ENCODE measurements at regions not wholly inside any gene's neighbourhood (a gene's known extent, or its start where the extent isn't known, plus 50 kb on each side); places are given as distances from the start of the nearest gene placed in this dataset.
A peak's percentile ranks its signal among the peaks of the same experiment; 100 is the strongest.

GRCh38 chr2:240323601-240324291, 111.7 kb upstream of the GPC1 start:
- 76% methylated on average over 12 of the region's 28 CpGs for WGBS (ENCODE audit: insufficient coverage, low coverage, low lambda C conversion rate, missing lambda C conversion rate)

DNA sequence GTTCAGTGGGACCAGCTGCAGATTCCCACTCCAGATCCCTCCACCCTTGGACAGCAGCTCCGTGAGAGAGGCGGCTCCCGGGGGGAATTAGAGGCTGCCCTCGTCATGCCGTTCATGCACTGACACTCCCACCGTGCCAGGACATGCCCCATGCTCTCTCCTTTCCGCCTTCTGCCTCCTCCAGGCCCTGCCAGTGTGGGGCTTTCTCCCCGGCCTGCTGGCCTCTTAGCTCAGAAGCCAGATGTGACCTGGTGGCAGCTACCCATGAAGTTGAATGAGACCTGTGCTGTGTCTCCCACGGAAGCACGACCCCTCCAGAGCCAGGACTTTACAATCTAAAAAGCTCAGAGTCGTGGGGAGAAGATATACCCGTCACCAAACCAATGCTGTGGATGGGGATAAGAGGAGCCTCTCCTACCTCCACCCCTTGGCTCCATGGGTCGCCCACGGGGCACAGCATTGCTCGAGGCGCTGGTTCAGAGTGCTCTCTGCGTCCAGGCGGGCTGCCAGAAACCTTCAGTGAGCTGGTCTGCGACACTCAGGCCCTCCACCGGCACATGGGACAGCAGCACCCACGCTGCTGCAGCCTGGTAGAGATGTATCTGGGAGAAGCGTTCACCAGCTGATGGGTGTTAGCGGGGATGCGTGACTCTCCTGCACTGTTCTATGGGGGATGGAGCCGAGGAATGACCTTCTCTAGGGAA, 111.0 kb upstream of the GPC1 start:
- WGBS (ENCODE audit: insufficient coverage, low coverage, low lambda C conversion rate, missing lambda C conversion rate): 39% methylated on average over 3 of the region's 25 CpGs
- DNase-seq: peak in 1 of 3 donors; percentile 36

More at GRCh38 chr2:240323601-240324291, 111.7 kb upstream of the GPC1 start:
- TF ChIP-seq POLR2A (IDR thresholded peaks at IDR 0.05): no peak
- TF ChIP-seq, protein P1, sequence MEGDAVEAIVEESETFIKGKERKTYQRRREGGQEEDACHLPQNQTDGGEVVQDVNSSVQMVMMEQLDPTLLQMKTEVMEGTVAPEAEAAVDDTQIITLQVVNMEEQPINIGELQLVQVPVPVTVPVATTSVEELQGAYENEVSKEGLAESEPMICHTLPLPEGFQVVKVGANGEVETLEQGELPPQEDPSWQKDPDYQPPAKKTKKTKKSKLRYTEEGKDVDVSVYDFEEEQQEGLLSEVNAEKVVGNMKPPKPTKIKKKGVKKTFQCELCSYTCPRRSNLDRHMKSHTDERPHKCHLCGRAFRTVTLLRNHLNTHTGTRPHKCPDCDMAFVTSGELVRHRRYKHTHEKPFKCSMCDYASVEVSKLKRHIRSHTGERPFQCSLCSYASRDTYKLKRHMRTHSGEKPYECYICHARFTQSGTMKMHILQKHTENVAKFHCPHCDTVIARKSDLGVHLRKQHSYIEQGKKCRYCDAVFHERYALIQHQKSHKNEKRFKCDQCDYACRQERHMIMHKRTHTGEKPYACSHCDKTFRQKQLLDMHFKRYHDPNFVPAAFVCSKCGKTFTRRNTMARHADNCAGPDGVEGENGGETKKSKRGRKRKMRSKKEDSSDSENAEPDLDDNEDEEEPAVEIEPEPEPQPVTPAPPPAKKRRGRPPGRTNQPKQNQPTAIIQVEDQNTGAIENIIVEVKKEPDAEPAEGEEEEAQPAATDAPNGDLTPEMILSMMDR (IDR thresholded peaks at IDR 0.05): no peak
- no peaks in the 10 kb centered on the region for H3K4me1 ChIP-seq
- ATAC-seq: no peak
- H3K9me3 ChIP-seq: no peaks in the 10 kb centered on the region
- no peaks in the 10 kb centered on the region for H3K27me3 ChIP-seq
- H3K4me3 ChIP-seq: no peak overlapping the region
- DNase-seq: peak in 1 of 3 donors; percentile 36
- intact Hi-C loops (cut with DNase I): no loop called here
- no peak overlapping the region for H3K27ac ChIP-seq
- H3K36me3 ChIP-seq: no peaks in the 10 kb centered on the region

GRCh38 chr2:240325016-240326007, 110.2 kb upstream of the GPC1 start:
- peak in 2 of 4 donors; percentile 18 to 49 for ATAC-seq
- H3K4me3 ChIP-seq: no peak overlapping the region
- H3K4me1 ChIP-seq: no peaks in the 10 kb centered on the region
- no peaks in the 10 kb centered on the region for H3K36me3 ChIP-seq
- TF ChIP-seq, protein P1 (IDR thresholded peaks at IDR 0.05): no peak
- no peak for TF ChIP-seq POLR2A (IDR thresholded peaks at IDR 0.05)
- WGBS (ENCODE audit: insufficient coverage, low coverage, low lambda C conversion rate, missing lambda C conversion rate): 73% methylated on average over 5 of the region's 25 CpGs
- no peaks in the 10 kb centered on the region for H3K9me3 ChIP-seq
- DNase-seq: peak in 2 of 3 donors; percentile 49 to 61
- intact Hi-C loops (cut with DNase I): no loop called here
- no peaks in the 10 kb centered on the region for H3K27me3 ChIP-seq
- no peak overlapping the region for H3K27ac ChIP-seq

More for the DNA sequence above, 111.0 kb upstream of the GPC1 start:
- Histone ChIP-seq H3K36me3 (no peaks in the 10 kb centered on the region), H3K4me3 (no peak overlapping the region), H3K27ac (no peak overlapping the region), H3K9me3 (no peaks in the 10 kb centered on the region), H3K27me3 (no peaks in the 10 kb centered on the region), H3K4me1 (no peaks in the 10 kb centered on the region)
- TF ChIP-seq, protein P1 (IDR thresholded peaks at IDR 0.05): no peak
- no peak for TF ChIP-seq POLR2A (IDR thresholded peaks at IDR 0.05)
- intact Hi-C loops (cut with DNase I): no loop called here
- ATAC-seq: no peak

- TF ChIP-seq, protein P1 (IDR thresholded peaks at IDR 0.05): no peak
- no peak for TF ChIP-seq POLR2A (IDR thresholded peaks at IDR 0.05)
- intact Hi-C loops (cut with DNase I): no loop called here
- ATAC-seq (no peak), DNase-seq (peak in 1 of 3 donors; percentile 9)
- Histone ChIP-seq H3K36me3 (no peaks in the 10 kb centered on the region), H3K27ac (no peak overlapping the region), H3K4me1 (no peaks in the 10 kb centered on the region), H3K27me3 (no peaks in the 10 kb centered on the region), H3K4me3 (no peak overlapping the region), H3K9me3 (no peaks in the 10 kb centered on the region)
- WGBS (ENCODE audit: insufficient coverage, low coverage, low lambda C conversion rate, missing lambda C conversion rate): 33% methylated on average over 3 of the region's 4 CpGs
Measured at GRCh38 chr2:240326246-240326645, 109.2 kb upstream of the GPC1 start.

Measured in right lobe of liver (tissue), 6 donors.